ENCODE measurements at regions not wholly inside any gene's neighbourhood (a gene's known extent, or its start where the extent isn't known, plus 50 kb on each side); places are given as distances from the start of the nearest gene placed in this dataset.

DNA sequence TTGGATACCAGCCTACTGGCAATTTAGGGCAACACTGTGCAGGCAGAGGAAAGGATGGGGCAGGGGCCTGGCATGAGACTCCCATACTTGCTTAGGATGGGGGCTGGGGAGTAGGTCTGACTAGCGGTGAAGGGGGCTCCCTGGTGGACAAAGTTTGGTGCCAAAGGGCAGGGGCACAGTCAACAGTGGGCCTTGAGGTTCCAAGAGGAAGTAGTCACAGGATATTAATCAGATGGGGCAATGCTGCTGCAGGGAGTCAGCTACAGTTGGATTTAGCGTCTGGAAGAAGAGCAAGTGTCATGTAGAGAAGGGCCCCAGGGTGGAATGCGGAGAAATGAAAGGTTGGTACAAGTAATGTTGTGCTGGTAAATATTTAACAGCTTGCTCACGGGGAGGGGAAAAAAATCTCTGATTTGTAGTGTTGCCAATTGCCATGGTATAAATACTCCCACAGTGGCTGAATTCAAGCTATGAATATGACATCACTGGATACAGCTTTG is 139.4 kb downstream of the PJA1 start:
- TF ChIP-seq, protein P1, sequence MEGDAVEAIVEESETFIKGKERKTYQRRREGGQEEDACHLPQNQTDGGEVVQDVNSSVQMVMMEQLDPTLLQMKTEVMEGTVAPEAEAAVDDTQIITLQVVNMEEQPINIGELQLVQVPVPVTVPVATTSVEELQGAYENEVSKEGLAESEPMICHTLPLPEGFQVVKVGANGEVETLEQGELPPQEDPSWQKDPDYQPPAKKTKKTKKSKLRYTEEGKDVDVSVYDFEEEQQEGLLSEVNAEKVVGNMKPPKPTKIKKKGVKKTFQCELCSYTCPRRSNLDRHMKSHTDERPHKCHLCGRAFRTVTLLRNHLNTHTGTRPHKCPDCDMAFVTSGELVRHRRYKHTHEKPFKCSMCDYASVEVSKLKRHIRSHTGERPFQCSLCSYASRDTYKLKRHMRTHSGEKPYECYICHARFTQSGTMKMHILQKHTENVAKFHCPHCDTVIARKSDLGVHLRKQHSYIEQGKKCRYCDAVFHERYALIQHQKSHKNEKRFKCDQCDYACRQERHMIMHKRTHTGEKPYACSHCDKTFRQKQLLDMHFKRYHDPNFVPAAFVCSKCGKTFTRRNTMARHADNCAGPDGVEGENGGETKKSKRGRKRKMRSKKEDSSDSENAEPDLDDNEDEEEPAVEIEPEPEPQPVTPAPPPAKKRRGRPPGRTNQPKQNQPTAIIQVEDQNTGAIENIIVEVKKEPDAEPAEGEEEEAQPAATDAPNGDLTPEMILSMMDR (IDR thresholded peaks at IDR 0.05), result no peak
- TF ChIP-seq POLR2AphosphoS5 (IDR thresholded peaks at IDR 0.05; ENCODE audit: insufficient read depth in 1 of 2, low read depth in 1 of 2), result no peak
